Fibroblast of mammary gland (primary cell): ENCODE measurements at regions not wholly inside any gene's neighbourhood (a gene's known extent, or its start where the extent isn't known, plus 50 kb on each side); places are given as distances from the start of the nearest gene placed in this dataset.

ENCODE experiments used
- DNase-seq: peaks from one replicate; pipeline ENCODE4 v3.0.0-alpha.2; 2010; ENCODE audit warnings: low read depth
- H3K4me3 ChIP-seq: 2 replicates; pipeline ENCODE4 v1.5.1; 2011; ENCODE audit warnings: low read depth, mild to moderate bottlenecking, low read length, moderate library complexity; ENCODE audit not compliant: control insufficient read depth
- TF ChIP-seq, protein P1 (sequence below): conservative IDR thresholded peaks from 2 replicates; pipeline ENCODE4 v1.5.1; 2011; ENCODE audit warnings: low read depth, low read length, inconsistent platforms; ENCODE audit not compliant: control insufficient read depth, insufficient read depth

DNA sequence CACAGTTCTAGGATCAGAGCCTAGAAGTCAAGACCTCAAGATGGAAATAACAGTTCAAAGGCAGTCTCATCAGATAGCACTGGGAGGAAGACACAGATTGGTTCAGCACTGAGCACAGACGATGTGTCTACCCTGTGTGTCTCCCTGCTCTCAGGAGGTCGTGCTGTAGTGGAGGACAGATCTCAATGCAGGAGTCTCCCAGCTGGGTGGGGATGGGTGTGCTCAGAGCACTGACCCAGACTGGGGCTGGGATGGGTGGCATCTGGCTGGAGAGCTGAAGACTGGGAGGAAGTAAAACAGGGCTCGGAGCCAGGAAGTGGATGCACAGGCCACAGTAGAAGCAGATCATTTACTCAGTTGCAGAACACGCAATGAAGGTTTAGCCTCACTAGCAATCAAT is 69.5 kb upstream of the GDF10 start:
- no peak overlapping the region for H3K4me3 ChIP-seq
- TF ChIP-seq, protein P1, sequence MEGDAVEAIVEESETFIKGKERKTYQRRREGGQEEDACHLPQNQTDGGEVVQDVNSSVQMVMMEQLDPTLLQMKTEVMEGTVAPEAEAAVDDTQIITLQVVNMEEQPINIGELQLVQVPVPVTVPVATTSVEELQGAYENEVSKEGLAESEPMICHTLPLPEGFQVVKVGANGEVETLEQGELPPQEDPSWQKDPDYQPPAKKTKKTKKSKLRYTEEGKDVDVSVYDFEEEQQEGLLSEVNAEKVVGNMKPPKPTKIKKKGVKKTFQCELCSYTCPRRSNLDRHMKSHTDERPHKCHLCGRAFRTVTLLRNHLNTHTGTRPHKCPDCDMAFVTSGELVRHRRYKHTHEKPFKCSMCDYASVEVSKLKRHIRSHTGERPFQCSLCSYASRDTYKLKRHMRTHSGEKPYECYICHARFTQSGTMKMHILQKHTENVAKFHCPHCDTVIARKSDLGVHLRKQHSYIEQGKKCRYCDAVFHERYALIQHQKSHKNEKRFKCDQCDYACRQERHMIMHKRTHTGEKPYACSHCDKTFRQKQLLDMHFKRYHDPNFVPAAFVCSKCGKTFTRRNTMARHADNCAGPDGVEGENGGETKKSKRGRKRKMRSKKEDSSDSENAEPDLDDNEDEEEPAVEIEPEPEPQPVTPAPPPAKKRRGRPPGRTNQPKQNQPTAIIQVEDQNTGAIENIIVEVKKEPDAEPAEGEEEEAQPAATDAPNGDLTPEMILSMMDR: no peak
- no peak for DNase-seq

DNA sequence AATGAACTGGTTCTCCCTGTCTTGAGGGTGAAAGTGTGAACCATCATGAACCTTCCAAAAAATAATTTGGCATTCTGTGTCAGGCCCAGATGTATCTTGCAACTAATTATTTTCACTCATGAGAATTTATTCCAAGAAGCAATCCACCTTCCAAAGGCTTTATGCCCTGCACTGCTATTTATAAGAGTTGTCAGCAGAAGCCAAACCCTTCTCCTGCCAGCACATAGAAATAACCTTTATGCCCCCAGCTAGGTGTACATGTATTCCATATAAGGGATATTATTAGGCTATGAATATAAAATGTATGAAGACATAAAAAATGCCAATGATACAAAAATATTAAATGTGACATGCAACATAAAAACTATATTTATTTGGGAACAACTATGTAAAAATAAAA is 69.0 kb upstream of the GDF10 start:
- TF ChIP-seq, protein P1: no peak
- H3K4me3 ChIP-seq: no peak overlapping the region
- DNase-seq: no peak

DNA sequence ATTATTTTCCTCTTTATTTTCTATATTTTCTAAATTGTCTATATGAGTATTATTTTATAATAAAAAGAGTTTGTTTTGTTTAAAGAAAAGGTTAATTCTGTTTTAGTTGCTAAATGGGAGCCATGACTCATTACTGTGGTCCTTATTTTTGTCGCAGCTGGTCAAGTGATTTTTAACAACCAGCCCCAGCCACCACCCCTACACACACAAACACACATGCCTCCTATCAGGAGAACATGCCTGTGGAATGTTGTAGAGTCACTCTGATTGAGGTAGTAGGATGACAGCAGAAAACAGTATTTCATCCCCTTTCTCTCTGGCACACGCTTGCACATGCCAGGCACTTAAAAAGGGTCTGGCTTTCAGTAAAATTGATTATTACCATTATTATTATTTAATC is 68.6 kb upstream of the GDF10 start:
- H3K4me3 ChIP-seq: no peak overlapping the region

DNA sequence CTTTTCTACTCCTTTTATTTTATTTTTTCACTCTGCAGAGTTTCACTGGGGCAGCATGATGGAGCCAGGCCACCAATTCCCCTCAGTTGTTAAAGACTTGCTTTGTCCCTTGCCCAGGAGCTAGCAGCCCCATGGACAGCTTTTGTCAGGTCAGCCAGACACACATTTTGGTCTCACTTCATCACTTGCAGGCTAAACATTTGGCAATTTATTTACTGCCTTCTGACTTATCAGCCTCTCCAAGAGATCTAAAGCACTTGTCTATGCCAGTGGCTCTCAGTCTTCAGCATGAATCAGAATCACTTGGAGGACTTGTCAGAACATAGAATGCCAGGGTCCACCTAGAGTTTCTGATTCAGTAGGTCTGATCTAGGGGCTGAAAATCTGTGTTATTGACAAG is 66.4 kb upstream of the GDF10 start:
- H3K4me3 ChIP-seq: no peak overlapping the region
- TF ChIP-seq, protein P1: no peak
- DNase-seq: no peak

More for the DNA sequence above, 68.6 kb upstream of the GDF10 start:
- TF ChIP-seq, protein P1: no peak
- DNase-seq: no peak

DNA sequence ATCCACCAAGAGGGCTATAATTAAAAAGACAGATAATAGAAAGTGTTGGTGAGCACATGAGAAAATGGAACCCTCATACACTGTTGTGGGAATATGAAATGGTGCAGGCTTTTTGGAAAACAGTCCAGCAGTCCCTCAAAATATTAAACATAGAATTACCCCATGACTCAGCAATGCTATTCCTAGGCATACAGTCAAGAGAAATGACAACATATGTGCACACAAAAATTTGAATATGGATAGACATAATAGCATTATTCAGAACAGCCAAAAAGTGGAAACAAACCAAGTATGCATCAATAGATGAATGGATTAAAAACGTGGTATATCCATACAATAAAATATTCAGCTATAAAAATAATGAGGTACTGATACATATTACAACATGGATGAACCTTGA is 64.5 kb upstream of the GDF10 start:
- TF ChIP-seq, protein P1: no peak
- no peak for DNase-seq
- no peak overlapping the region for H3K4me3 ChIP-seq

DNA sequence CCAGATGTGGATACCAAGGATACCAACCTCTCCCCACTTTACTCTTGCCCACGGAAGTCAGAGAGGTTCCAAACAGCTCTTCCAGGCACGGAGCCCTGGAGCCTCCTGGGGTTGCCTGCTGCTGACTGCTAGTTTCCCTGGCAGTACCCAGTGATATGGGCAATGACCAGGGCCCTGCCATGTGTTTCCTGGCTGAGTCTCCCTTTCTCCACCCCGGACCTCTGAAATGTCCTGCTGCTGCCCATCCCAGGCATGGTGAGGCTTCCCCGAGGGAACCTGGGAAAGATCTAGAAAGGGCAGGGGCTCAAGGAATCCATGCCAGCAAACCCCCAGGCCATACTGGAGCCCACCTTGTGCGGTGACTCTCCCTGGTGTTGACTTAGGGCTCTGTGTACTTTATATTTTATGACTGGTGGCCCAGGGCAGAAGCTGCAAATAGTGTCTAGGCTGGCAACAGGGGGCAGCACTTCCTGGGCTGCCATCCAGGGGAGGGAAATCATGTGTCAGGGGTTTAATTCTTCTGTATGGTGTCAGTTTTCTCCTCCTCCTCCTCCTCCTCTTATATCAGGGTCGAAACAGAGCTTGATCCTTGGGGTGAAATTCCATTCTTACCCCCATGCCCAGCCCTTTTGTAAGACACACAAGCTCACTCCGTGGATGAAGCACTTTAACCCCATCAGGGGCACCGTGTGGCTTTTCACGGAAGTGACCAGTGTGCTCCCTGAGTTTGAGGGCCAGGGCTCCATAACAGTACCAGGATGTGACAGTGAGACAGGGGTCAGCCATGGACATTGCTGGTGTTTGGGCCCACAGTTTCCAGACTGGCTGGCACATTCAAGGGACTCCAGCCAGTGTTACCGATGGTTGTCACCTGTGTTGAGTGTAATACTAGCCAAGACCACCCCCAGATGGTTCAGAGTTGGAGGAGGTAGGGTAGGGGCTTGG is 62.4 kb upstream of the GDF10 start:
- TF ChIP-seq, protein P1: no peak
- no peak for DNase-seq
- H3K4me3 ChIP-seq: no peak overlapping the region
